ENCODE measurements at regions not wholly inside any gene's neighbourhood (a gene's known extent, or its start where the extent isn't known, plus 50 kb on each side); places are given as distances from the start of the nearest gene placed in this dataset.

- TF ChIP-seq CTCF (IDR thresholded peaks at IDR 0.05) (no peak), POLR2A (IDR thresholded peaks at IDR 0.05) (no peak)
Measured at GRCh38 chr18:29436459-29436858, 1259.5 kb upstream of the CDH2 start.

All from heart left ventricle (tissue), 13 donors.